ENCODE measurements at regions not wholly inside any gene's neighbourhood (a gene's known extent, or its start where the extent isn't known, plus 50 kb on each side); places are given as distances from the start of the nearest gene placed in this dataset.
A peak's percentile ranks its signal among the peaks of the same experiment; 100 is the strongest.

DNA sequence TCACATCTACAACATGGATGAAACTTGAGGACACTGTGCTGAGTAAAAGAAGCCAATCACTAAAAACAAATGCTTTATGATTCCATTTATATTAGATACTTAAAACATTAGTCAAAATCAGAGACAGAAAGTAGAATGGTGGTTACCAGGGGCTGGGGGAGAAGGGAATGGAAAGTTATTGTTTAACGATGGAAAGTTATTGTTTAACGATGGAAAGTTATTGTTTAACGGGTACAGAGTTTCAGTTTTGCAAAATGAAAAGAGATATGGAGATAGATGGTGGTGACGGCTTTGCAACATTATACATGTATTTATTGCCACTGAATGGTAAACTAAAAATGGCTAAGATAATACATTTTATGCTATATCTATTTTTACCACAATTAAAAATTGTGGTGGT is 160.6 kb downstream of the TUBA3C start:
- H3K9me3 ChIP-seq (ENCODE audit: control insufficient read depth in 2 of 2, low read length in 2 of 2), result no peaks in the 10 kb centered on the region
- DNase-seq (no peak), ATAC-seq (ENCODE audit: low read depth in 2 of 2) (no peak)
- H3K27ac ChIP-seq (ENCODE audit: insufficient read depth, low read length, poor library complexity, severe bottlenecking), result no peak overlapping the region
- no peaks in the 10 kb centered on the region for H3K4me1 ChIP-seq (ENCODE audit: control insufficient read depth, insufficient read depth, low read length, poor library complexity, severe bottlenecking)
- peaks cover 0 to 4% (median 2%) of the 10 kb centered on the region in 7 donors for H3K9me3 Mint-ChIP-seq
- H3K27me3 Mint-ChIP-seq, result no peaks in the 10 kb centered on the region
- no peak overlapping the region for H3K4me3 Mint-ChIP-seq
- H3K36me3 Mint-ChIP-seq, result no peaks in the 10 kb centered on the region
- no peak overlapping the region for H3K27ac Mint-ChIP-seq
- H3K4me1 Mint-ChIP-seq, result no peaks in the 10 kb centered on the region
- H3K27me3 ChIP-seq (ENCODE audit: control insufficient read depth, insufficient read depth, low read length), result no peaks in the 10 kb centered on the region
- H3K4me3 ChIP-seq (ENCODE audit: low read depth, low read length), result no peak overlapping the region
- H3K36me3 ChIP-seq (ENCODE audit: control insufficient read depth, insufficient read depth, low read length), result no peaks in the 10 kb centered on the region

DNA sequence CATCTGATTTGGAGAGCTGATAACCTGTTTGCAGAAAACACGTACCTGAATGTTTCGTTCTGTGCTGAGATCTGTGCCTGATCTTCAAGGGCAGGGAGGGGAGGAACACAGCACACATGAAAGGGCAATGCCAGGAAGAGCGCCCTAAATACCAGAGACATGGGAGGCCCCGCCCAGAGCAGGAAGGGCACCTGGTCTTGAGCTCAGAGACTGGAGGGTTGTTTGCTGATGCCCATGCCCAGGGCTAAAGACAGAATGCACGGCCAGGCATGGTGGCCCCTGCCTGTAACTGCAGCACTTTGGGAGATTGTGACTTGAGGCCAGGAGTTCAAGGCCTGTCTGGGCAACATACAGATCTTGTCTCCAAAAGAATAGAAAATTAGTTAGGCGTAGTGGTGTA is 183.2 kb downstream of the TUBA3C start:
- ATAC-seq (ENCODE audit: low read depth in 2 of 2), result peak; percentile 37 to 48
- Histone ChIP-seq H3K9me3 (ENCODE audit: control insufficient read depth in 2 of 2, low read length in 2 of 2) (peaks cover 0 to 2% of the 10 kb centered on the region in 2 experiments), H3K27me3 (ENCODE audit: control insufficient read depth, insufficient read depth, low read length) (no peaks in the 10 kb centered on the region), H3K36me3 (ENCODE audit: control insufficient read depth, insufficient read depth, low read length) (no peaks in the 10 kb centered on the region), H3K27ac (ENCODE audit: insufficient read depth, low read length, poor library complexity, severe bottlenecking) (no peak overlapping the region), H3K4me1 (ENCODE audit: control insufficient read depth, insufficient read depth, low read length, poor library complexity, severe bottlenecking) (no peaks in the 10 kb centered on the region), H3K4me3 (ENCODE audit: low read depth, low read length) (no peak overlapping the region)
- Mint-ChIP-seq H3K4me3 (no peak overlapping the region), H3K27ac (peak overlapping the region in 1 of 3 donors; percentile 84), H3K9me3 (peaks cover 0 to 6% (median 2%) of the 10 kb centered on the region in 7 donors), H3K4me1 (peaks cover 0 to 5% (median 1%) of the 10 kb centered on the region in 4 donors), H3K36me3 (no peaks in the 10 kb centered on the region), H3K27me3 (no peaks in the 10 kb centered on the region)
- DNase-seq, result peak in 1 of 3 donors; percentile 39

DNA sequence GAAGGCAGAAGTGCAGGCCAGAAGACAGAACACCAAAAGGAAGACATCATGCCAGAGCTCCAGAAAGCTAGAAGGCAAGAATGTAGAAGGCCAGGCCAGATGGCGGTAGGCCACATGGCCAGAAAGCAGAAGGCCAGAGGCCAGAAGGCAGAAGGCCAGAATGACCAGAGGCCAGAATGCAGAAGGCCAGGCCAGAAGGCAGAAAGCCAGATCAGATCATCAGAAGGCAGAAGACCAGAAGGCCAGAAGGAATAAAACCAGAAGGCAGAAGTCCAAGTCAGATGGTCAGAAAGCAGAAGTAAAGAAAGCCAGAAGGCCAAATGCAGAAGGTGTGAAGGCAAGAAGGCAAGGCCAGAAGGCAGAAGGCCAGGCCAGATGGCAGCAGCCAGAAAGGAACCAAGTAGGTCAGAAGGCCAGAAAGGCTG is 185.0 kb downstream of the TUBA3C start:
- Histone ChIP-seq H3K9me3 (ENCODE audit: control insufficient read depth in 2 of 2, low read length in 2 of 2) (peaks cover 0 to 5% of the 10 kb centered on the region in 2 experiments), H3K4me1 (ENCODE audit: control insufficient read depth, insufficient read depth, low read length, poor library complexity, severe bottlenecking) (no peaks in the 10 kb centered on the region), H3K4me3 (ENCODE audit: low read depth, low read length) (no peak overlapping the region), H3K36me3 (ENCODE audit: control insufficient read depth, insufficient read depth, low read length) (no peaks in the 10 kb centered on the region), H3K27me3 (ENCODE audit: control insufficient read depth, insufficient read depth, low read length) (no peaks in the 10 kb centered on the region), H3K27ac (ENCODE audit: insufficient read depth, low read length, poor library complexity, severe bottlenecking) (no peak overlapping the region)
- peak overlapping the region in 1 of 3 donors; percentile 61 for H3K27ac Mint-ChIP-seq
- H3K27me3 Mint-ChIP-seq, result no peaks in the 10 kb centered on the region
- DNase-seq (no peak), ATAC-seq (ENCODE audit: low read depth in 2 of 2) (no peak)
- H3K4me1 Mint-ChIP-seq, result peaks cover 0 to 5% (median 1%) of the 10 kb centered on the region in 4 donors
- H3K36me3 Mint-ChIP-seq, result peaks cover 2% of the 10 kb centered on the region
- H3K9me3 Mint-ChIP-seq, result peaks cover 0 to 10% (median 2%) of the 10 kb centered on the region in 7 donors
- H3K4me3 Mint-ChIP-seq, result no peak overlapping the region

DNA sequence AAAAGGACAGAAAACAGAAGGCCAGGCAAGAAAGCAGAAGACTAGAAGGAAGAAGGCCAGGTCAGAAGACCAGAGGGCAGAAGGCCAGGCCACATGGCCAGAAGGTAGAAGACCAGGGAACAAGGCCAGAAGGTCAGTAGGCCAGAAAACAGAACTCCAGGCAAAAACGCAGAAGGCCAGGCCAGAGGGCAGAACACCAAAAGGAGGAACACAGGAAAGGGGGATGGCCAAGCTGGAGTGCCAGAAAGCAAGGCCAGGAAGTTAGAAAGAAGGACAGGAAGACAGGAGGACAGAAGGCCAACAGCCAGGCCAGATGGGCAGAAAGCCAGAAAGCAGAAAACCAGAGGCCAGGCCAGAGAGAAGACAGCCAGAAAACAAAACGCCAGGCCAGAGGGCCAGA is 185.4 kb downstream of the TUBA3C start:
- H3K4me1 Mint-ChIP-seq, result peaks cover 0 to 5% (median 1%) of the 10 kb centered on the region in 4 donors

DNA sequence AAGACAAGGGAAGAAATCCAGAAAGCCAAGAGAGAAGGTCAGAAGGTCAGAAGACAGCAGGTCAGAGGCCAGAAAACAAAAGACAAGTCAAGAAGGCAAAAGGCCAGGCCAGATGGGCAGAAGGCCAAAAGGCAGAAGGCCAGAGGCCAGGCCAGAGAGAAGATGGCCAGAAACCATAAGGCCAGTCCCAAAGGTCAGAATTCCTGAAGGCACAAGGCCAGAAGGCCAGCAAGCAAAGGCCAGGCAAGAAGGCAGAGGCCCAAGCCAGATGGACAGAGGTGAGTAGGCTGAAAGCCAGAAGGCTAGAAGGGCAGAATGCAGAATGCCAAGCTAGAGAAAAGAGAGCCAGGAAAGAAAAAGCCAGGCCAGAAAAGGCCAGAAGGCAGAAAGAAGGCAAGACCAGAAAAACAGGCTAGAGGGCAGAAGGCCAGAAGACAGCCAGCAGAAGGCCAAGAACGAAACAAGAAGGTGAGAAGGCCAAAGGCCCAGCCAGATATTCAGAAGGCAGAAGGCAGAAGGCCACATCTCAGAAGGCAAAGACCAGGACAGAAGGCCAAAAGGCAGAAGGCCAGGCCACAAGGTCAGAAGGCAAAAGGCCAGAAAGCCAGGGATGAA is 186.3 kb downstream of the TUBA3C start:
- H3K27ac Mint-ChIP-seq, result no peak overlapping the region
- no peaks in the 10 kb centered on the region for H3K4me1 ChIP-seq (ENCODE audit: control insufficient read depth, insufficient read depth, low read length, poor library complexity, severe bottlenecking)
- H3K9me3 Mint-ChIP-seq, result peaks cover 0 to 10% (median 2%) of the 10 kb centered on the region in 7 donors
- H3K9me3 ChIP-seq (ENCODE audit: control insufficient read depth in 2 of 2, low read length in 2 of 2), result peaks cover 0 to 5% of the 10 kb centered on the region in 2 experiments
- no peaks in the 10 kb centered on the region for H3K27me3 ChIP-seq (ENCODE audit: control insufficient read depth, insufficient read depth, low read length)
- no peak overlapping the region for H3K27ac ChIP-seq (ENCODE audit: insufficient read depth, low read length, poor library complexity, severe bottlenecking)
- peaks cover 0 to 5% (median 1%) of the 10 kb centered on the region in 4 donors for H3K4me1 Mint-ChIP-seq
- H3K4me3 Mint-ChIP-seq, result no peak overlapping the region
- no peaks in the 10 kb centered on the region for H3K36me3 ChIP-seq (ENCODE audit: control insufficient read depth, insufficient read depth, low read length)
- H3K4me3 ChIP-seq (ENCODE audit: low read depth, low read length), result no peak overlapping the region
- no peaks in the 10 kb centered on the region for H3K27me3 Mint-ChIP-seq
- H3K36me3 Mint-ChIP-seq, result peaks cover 3% of the 10 kb centered on the region
- DNase-seq (no peak), ATAC-seq (ENCODE audit: low read depth in 2 of 2) (no peak)

More for the DNA sequence above, 185.4 kb downstream of the TUBA3C start:
- DNase-seq, result no peak
- Histone ChIP-seq H3K4me3 (ENCODE audit: low read depth, low read length) (no peak overlapping the region), H3K27ac (ENCODE audit: insufficient read depth, low read length, poor library complexity, severe bottlenecking) (no peak overlapping the region), H3K4me1 (ENCODE audit: control insufficient read depth, insufficient read depth, low read length, poor library complexity, severe bottlenecking) (no peaks in the 10 kb centered on the region), H3K9me3 (ENCODE audit: control insufficient read depth in 2 of 2, low read length in 2 of 2) (peaks cover 0 to 5% of the 10 kb centered on the region in 2 experiments), H3K27me3 (ENCODE audit: control insufficient read depth, insufficient read depth, low read length) (no peaks in the 10 kb centered on the region), H3K36me3 (ENCODE audit: control insufficient read depth, insufficient read depth, low read length) (no peaks in the 10 kb centered on the region)
- Mint-ChIP-seq H3K27ac (peak overlapping the region in 2 of 3 donors; percentile 41 to 61), H3K36me3 (peaks cover 3% of the 10 kb centered on the region), H3K27me3 (no peaks in the 10 kb centered on the region), H3K4me3 (no peak overlapping the region), H3K9me3 (peaks cover 0 to 10% (median 2%) of the 10 kb centered on the region in 7 donors)
- ATAC-seq (ENCODE audit: low read depth in 2 of 2), result no peak

DNA sequence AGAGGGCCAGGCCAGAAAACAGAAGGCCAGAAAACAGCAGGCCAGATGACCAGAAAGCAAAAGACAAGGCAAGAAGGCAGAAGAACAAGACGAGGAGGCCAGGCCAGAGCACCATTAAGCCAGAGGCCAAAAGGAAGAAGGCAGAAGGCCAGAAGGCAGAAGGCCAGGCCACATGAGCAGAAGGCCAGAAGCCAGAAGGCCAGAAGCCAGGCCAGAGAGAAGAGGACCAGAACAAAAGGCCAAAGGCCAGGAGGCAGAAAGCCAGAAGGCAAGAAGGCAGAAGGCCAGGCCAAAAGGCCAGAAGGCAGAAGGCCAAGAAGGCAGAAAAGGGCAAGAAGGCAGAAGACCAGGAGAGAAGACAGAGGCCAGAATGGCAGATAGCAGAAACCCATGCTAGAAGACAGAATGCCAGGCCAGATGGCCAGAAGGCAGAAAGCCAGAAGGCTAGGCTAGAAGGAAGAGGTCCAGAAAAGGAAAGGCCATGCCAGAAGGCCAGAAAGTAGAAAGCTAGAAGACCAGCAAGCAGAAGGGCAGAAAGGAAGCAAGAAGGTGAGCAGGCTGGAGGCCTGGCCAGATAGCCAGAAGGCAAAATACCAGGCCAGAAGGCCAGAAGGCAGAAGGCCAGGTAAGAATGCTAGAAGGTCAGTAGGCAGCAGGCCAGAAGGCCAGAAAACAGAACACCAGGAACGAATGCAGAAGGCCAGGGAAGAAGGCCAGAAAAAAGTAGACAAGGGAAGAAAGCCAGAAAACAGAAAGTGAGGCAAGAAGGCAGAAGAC is 187.6 kb downstream of the TUBA3C start:
- H3K4me3 Mint-ChIP-seq, result no peak overlapping the region
- no peak overlapping the region for H3K27ac Mint-ChIP-seq

DNA sequence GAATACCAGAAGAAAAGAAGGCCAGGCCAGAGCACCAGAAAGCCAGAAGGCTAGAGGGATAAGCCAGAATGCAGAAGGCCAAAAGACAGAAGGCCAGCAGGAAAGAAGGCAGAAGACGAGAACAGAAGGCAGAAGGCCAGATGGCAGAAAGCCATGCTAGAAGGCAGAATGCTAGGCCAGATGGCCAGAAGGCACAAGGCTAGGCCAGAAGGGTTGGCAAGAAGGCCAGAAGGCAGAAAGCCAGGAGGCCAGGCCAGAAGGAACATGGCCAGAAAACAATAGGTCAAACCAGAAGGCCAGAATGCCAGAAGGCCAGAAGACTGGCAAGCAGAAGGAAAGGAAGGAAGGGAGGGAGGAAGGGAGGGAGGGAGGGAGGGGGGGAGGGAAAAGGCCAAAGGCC is 188.8 kb downstream of the TUBA3C start:
- Histone ChIP-seq H3K27ac (ENCODE audit: insufficient read depth, low read length, poor library complexity, severe bottlenecking) (no peak overlapping the region), H3K4me1 (ENCODE audit: control insufficient read depth, insufficient read depth, low read length, poor library complexity, severe bottlenecking) (no peaks in the 10 kb centered on the region), H3K4me3 (ENCODE audit: low read depth, low read length) (no peak overlapping the region), H3K27me3 (ENCODE audit: control insufficient read depth, insufficient read depth, low read length) (no peaks in the 10 kb centered on the region), H3K9me3 (ENCODE audit: control insufficient read depth in 2 of 2, low read length in 2 of 2) (peaks cover 0 to 5% of the 10 kb centered on the region in 2 experiments), H3K36me3 (ENCODE audit: control insufficient read depth, insufficient read depth, low read length) (no peaks in the 10 kb centered on the region)
- Mint-ChIP-seq H3K4me3 (no peak overlapping the region), H3K36me3 (peaks cover 3% of the 10 kb centered on the region), H3K9me3 (peaks cover 0 to 17% (median 6%) of the 10 kb centered on the region in 7 donors), H3K27me3 (no peaks in the 10 kb centered on the region), H3K4me1 (peaks cover 0 to 5% (median 1%) of the 10 kb centered on the region in 4 donors), H3K27ac (no peak overlapping the region)
- no peak for DNase-seq
- no peak for ATAC-seq (ENCODE audit: low read depth in 2 of 2)

More for the DNA sequence above, 187.6 kb downstream of the TUBA3C start:
- H3K27me3 Mint-ChIP-seq, result no peaks in the 10 kb centered on the region
- H3K9me3 Mint-ChIP-seq, result peaks cover 0 to 10% (median 2%) of the 10 kb centered on the region in 7 donors
- peaks cover 0 to 5% (median 1%) of the 10 kb centered on the region in 4 donors for H3K4me1 Mint-ChIP-seq
- ATAC-seq (ENCODE audit: low read depth in 2 of 2), result no peak
- no peak for DNase-seq
- Histone ChIP-seq H3K27ac (ENCODE audit: insufficient read depth, low read length, poor library complexity, severe bottlenecking) (no peak overlapping the region), H3K27me3 (ENCODE audit: control insufficient read depth, insufficient read depth, low read length) (no peaks in the 10 kb centered on the region), H3K4me3 (ENCODE audit: low read depth, low read length) (no peak overlapping the region), H3K4me1 (ENCODE audit: control insufficient read depth, insufficient read depth, low read length, poor library complexity, severe bottlenecking) (no peaks in the 10 kb centered on the region), H3K36me3 (ENCODE audit: control insufficient read depth, insufficient read depth, low read length) (no peaks in the 10 kb centered on the region), H3K9me3 (ENCODE audit: control insufficient read depth in 2 of 2, low read length in 2 of 2) (peaks cover 0 to 5% of the 10 kb centered on the region in 2 experiments)
- H3K36me3 Mint-ChIP-seq, result peaks cover 3% of the 10 kb centered on the region

Data from CD4-positive, CD25-positive, alpha-beta regulatory T cell (primary cell).